H1 (cell line): ENCODE measurements at regions not wholly inside any gene's neighbourhood (a gene's known extent, or its start where the extent isn't known, plus 50 kb on each side); places are given as distances from the start of the nearest gene placed in this dataset.

Experiments
- CTCF ChIA-PET: fragments of 300-600 bp; sonication (Branson Sonifier 250); formaldehyde crosslinking; loops from one replicate; lab custom pipeline; 2021; ENCODE audit not compliant: partially characterized antibody; lab: Charles Lee
- POLR2A ChIA-PET: fragments of 300-600 bp; sonication (Branson Sonifier 250); formaldehyde crosslinking; loops from one replicate; lab custom pipeline; 2021; ENCODE audit warnings: inconsistent platforms; ENCODE audit not compliant: partially characterized antibody; lab: Charles Lee
- DNase-seq, 2 experiments: peaks; one replicate each; pipeline versions ENCODE4 v3.0.0 to v3.0.0-alpha.2; 2010 to 2022; ENCODE audit warnings: low spot score in 2 of 2, low read depth in 1 of 2, mixed read lengths in 1 of 2
- FAIRE-seq: peaks from 2 replicates; lab custom pipeline; 2011; peaks lifted over from hg19 to GRCh38; lab: Jason Lieb, UNC
- H2AFZ ChIP-seq: 2 replicates; pipeline ENCODE4 v1.8.1; 2012; ENCODE audit warnings: low read length, inconsistent platforms
- H2AK5ac ChIP-seq: 2 replicates; pipeline ENCODE4 v1.6.1; 2013; ENCODE audit warnings: low read depth, low read length
- H2BK120ac ChIP-seq: replicated peaks from 2 replicates; pipeline ENCODE3; 2013; ENCODE audit warnings: low read depth, low read length, inconsistent platforms
- H2BK12ac ChIP-seq: 2 replicates; pipeline ENCODE4 v1.6.1; 2013; ENCODE audit warnings: low read depth, low read length
- H2BK15ac ChIP-seq: 2 replicates; pipeline ENCODE4 v1.6.1; 2013; ENCODE audit warnings: low read length
- H2BK20ac ChIP-seq: 2 replicates; pipeline ENCODE4 v1.6.1; 2013; ENCODE audit warnings: low read length
- H2BK5ac ChIP-seq: 2 replicates; pipeline ENCODE4 v1.6.1; 2013; ENCODE audit warnings: low read depth, low read length
- H3K14ac ChIP-seq: 2 replicates; pipeline ENCODE4 v1.6.1; 2013; ENCODE audit warnings: inconsistent platforms; ENCODE audit not compliant: insufficient read length
- H3K18ac ChIP-seq: 2 replicates; pipeline ENCODE4 v1.6.1; 2013; ENCODE audit warnings: low read length; ENCODE audit errors: extremely low read depth
- H3K23ac ChIP-seq: 2 replicates; pipeline ENCODE4 v1.6.1; 2013; ENCODE audit warnings: inconsistent platforms; ENCODE audit not compliant: insufficient read length
- H3K23me2 ChIP-seq: 2 replicates; pipeline ENCODE4 v1.6.1; 2013; ENCODE audit warnings: low read depth, low read length
- H3K27ac ChIP-seq: 2 replicates; pipeline ENCODE4 v1.6.1; 2011; ENCODE audit warnings: low read depth, low read length, inconsistent platforms
- H3K27me3 ChIP-seq, 4 experiments: replicated peaks in 1 of 4; 1 replicate in 1 of 4; 2 replicates in 3 of 4; pipeline versions ENCODE4 v1.6.1 to v1.8.1; 2011 to 2013; ENCODE audit warnings: low read length in 3 of 4, mild to moderate bottlenecking in 3 of 4, inconsistent platforms in 2 of 4, mixed read lengths in 2 of 4, moderate library complexity in 1 of 4; ENCODE audit not compliant: control insufficient read depth in 3 of 4, insufficient read depth in 3 of 4; ENCODE audit errors: extremely low read depth in 1 of 4
- H3K36me3 ChIP-seq, 4 experiments: 2 replicates each; pipeline versions ENCODE4 v1.6.1 to v1.8.1; 2011 to 2013; ENCODE audit warnings: mild to moderate bottlenecking in 4 of 4, low read length in 3 of 4, moderate library complexity in 2 of 4, control low read depth in 1 of 4, inconsistent platforms in 1 of 4; ENCODE audit not compliant: insufficient read depth in 4 of 4, control insufficient read depth in 2 of 4
- H3K4ac ChIP-seq: replicated peaks from 2 replicates; pipeline ENCODE3; 2013; ENCODE audit warnings: low read length, low read depth, mixed read lengths, inconsistent platforms; ENCODE audit not compliant: insufficient read length
- H3K4me1 ChIP-seq, 4 experiments: replicated peaks in 1 of 4; 1 replicate in 1 of 4; 2 replicates in 3 of 4; pipeline versions ENCODE4 v1.6.1 to v1.8.1; 2011 to 2013; ENCODE audit warnings: low read length in 3 of 4, inconsistent platforms in 2 of 4, mixed read lengths in 1 of 4; ENCODE audit not compliant: insufficient read depth in 4 of 4, control insufficient read depth in 3 of 4
- H3K4me2 ChIP-seq, 2 experiments: 2 replicates each; pipeline versions ENCODE4 v1.6.1 to v1.8.1; 2011 to 2013; ENCODE audit warnings: low read depth in 2 of 2, low read length in 2 of 2, control low read depth in 1 of 2, inconsistent platforms in 1 of 2, mild to moderate bottlenecking in 1 of 2; ENCODE audit not compliant: insufficient read depth in 1 of 2
- H3K4me3 ChIP-seq, 4 experiments: fragments of 200-600, 300-600 bp in 1 of 4; sonication (generic), shearing (Covaris generic), sonication (Bioruptor Twin) in 1 of 4; 2 replicates each; pipeline versions ENCODE4 v1.5.1 to v1.8.1; 2011 to 2016; ENCODE audit warnings: low read length in 4 of 4, low read depth in 3 of 4, control low read depth in 2 of 4, inconsistent platforms in 2 of 4, mild to moderate bottlenecking in 2 of 4, mixed read lengths in 1 of 4, moderate library complexity in 1 of 4; ENCODE audit not compliant: insufficient read depth in 2 of 4; ENCODE audit errors: extremely low read depth in 1 of 4
- H3K56ac ChIP-seq: replicated peaks from 2 replicates; pipeline ENCODE3; 2013; ENCODE audit warnings: low read depth, mild to moderate bottlenecking, mixed read lengths, low read length, inconsistent platforms; ENCODE audit not compliant: insufficient read length
- H3K79me1 ChIP-seq: 2 replicates; pipeline ENCODE4 v1.6.1; 2013; ENCODE audit warnings: low read depth, low read length, control low read depth
- H3K79me2 ChIP-seq, 2 experiments: 2 replicates each; pipeline versions ENCODE4 v1.6.1 to v1.8.1; 2012 to 2013; ENCODE audit warnings: low read length in 2 of 2, mild to moderate bottlenecking in 2 of 2, inconsistent platforms in 1 of 2; ENCODE audit not compliant: insufficient read depth in 2 of 2, control insufficient read depth in 1 of 2
- H3K9ac ChIP-seq, 4 experiments: replicated peaks in 1 of 4; 1 replicate in 1 of 4; 2 replicates in 3 of 4; pipeline versions ENCODE4 v1.6.1 to v1.8.1; 2011 to 2013; ENCODE audit warnings: low read depth in 3 of 4, low read length in 3 of 4, control low read depth in 2 of 4, mild to moderate bottlenecking in 2 of 4, moderate library complexity in 2 of 4, inconsistent platforms in 1 of 4; ENCODE audit errors: extremely low read depth in 1 of 4
- H3K9me3 ChIP-seq, 2 experiments: 2 replicates each; pipeline versions ENCODE4 v1.6.1 to v1.8.1; 2012 to 2013; ENCODE audit warnings: mild to moderate bottlenecking in 2 of 2, moderate library complexity in 2 of 2, control low read depth in 1 of 2, inconsistent platforms in 1 of 2, low read depth in 1 of 2, low read length in 1 of 2, mixed read lengths in 1 of 2; ENCODE audit not compliant: insufficient read depth in 2 of 2
- H4K20me1 ChIP-seq, 2 experiments: replicated peaks in 1 of 2; 2 replicates each; pipeline versions ENCODE3 to v1.8.1; 2011 to 2013; ENCODE audit warnings: inconsistent platforms in 2 of 2, low read length in 2 of 2, mild to moderate bottlenecking in 1 of 2; ENCODE audit not compliant: insufficient read depth in 2 of 2, control insufficient read depth in 1 of 2
- H4K5ac ChIP-seq: 2 replicates; pipeline ENCODE4 v1.6.1; 2013; ENCODE audit warnings: low read length, low read depth, mixed read lengths, inconsistent platforms; ENCODE audit not compliant: insufficient read length
- H4K8ac ChIP-seq: 2 replicates; pipeline ENCODE4 v1.8.0; 2013; ENCODE audit warnings: mild to moderate bottlenecking, moderate library complexity, low read length, inconsistent platforms; ENCODE audit not compliant: insufficient read depth; ENCODE audit errors: extremely low read depth
- H4K91ac ChIP-seq: replicated peaks from 2 replicates; pipeline ENCODE3; 2013; ENCODE audit warnings: low read length, mixed read lengths, inconsistent platforms; ENCODE audit not compliant: insufficient read length
- ATF2 ChIP-seq: IDR thresholded peaks from 2 replicates; pipeline ENCODE4 v1.6.1; 2012; ENCODE audit warnings: low read length, inconsistent platforms
- BACH1 ChIP-seq: IDR thresholded peaks from 2 replicates; pipeline ENCODE4 v1.6.1; 2012; ENCODE audit warnings: low read length, improper control_type of control experiment
- CTCF ChIP-seq, 3 experiments: IDR thresholded peaks; 1 replicate in 2 of 3; 2 replicates in 1 of 3; pipeline versions ENCODE4 v1.5.1 to v1.6.1; 2011; ENCODE audit warnings: low read length in 3 of 3, mild to moderate bottlenecking in 3 of 3, inconsistent platforms in 2 of 3, low read depth in 1 of 3, moderate library complexity in 1 of 3; ENCODE audit not compliant: insufficient read depth in 1 of 3; ENCODE audit errors: control extremely low read depth in 1 of 3
- RNF2 ChIP-seq: fragments of 200-900, 300-1000 bp; sonication (generic); IDR thresholded peaks from 2 replicates; pipeline ENCODE4 v1.7.1; 2016; ENCODE audit warnings: borderline replicate concordance, low read depth, mild to moderate bottlenecking, antibody characterized with exemption, low read length; ENCODE audit not compliant: poor library complexity, severe bottlenecking; ENCODE audit errors: missing control alignments
- RXRA ChIP-seq: IDR thresholded peaks from 2 replicates; pipeline ENCODE4 v1.6.1; 2011; ENCODE audit warnings: low read depth, mild to moderate bottlenecking, low read length, moderate library complexity; ENCODE audit not compliant: insufficient read depth
- SP4 ChIP-seq: IDR thresholded peaks from 2 replicates; pipeline ENCODE4 v1.6.1; 2012; ENCODE audit warnings: low read length, inconsistent platforms
- TEAD4 ChIP-seq: IDR thresholded peaks from 2 replicates; pipeline ENCODE4 v1.6.1; 2012; ENCODE audit warnings: low read depth, low read length, inconsistent platforms, mixed read lengths
- WGBS, 2 experiments: shearing (Covaris generic) in 1 of 2; methylation state at CpG; one replicate each; pipeline versions ENCODE4 v1.1.6 to v1.1.7; 2013 to 2015; ENCODE audit warnings: low lambda C conversion rate in 2 of 2, mixed read lengths in 2 of 2, inconsistent platforms in 1 of 2, low coverage in 1 of 2, missing lambda C conversion rate in 1 of 2; ENCODE audit not compliant: insufficient replicate concordance in 2 of 2, insufficient coverage in 1 of 2, insufficient read length in 1 of 2; ENCODE audit errors: extremely low coverage in 1 of 2, missing lambda C conversion rate in 1 of 2; 5-methylcytosine and 5-hydroxymethylcytosine counted together

- DNase-seq (no peak), FAIRE-seq (no peak)
- Histone ChIP-seq H3K9me3 (no peaks in the 10 kb centered on the region), H2AK5ac (no peak overlapping the region), H2AFZ (0 out of 2 replicates have a peak overlapping the region, but pooled peaks have one; percentile 5), H3K79me2 (no peaks in the 10 kb centered on the region), H3K79me1 (no peaks in the 10 kb centered on the region), H2BK5ac (peak overlapping the region; percentile 2; the same call in 1 of the 2 replicates), H3K27me3 (no peaks in the 10 kb centered on the region), H3K23me2 (peaks cover 1% of the 10 kb centered on the region; the same call in 1 of the 2 replicates), H4K8ac (no peak overlapping the region), H2BK15ac (0 out of 2 replicates have a peak overlapping the region, but pooled peaks have one; percentile 34), H4K5ac (no peak overlapping the region), H3K23ac (no peak overlapping the region), H3K4me2 (peak overlapping the region in 1 of 2 experiments; percentile 4; a peak in 1 of 4 replicates), H2BK20ac (peak overlapping the region; percentile 23; the same call in 1 of the 2 replicates), H3K36me3 (no peaks in the 10 kb centered on the region), H3K4me1 (peaks cover 2 to 28% (median 9%) of the 10 kb centered on the region in 4 experiments; a peak in 5 of 7 replicates), H4K20me1 (no peaks in the 10 kb centered on the region), H3K9ac (no peak overlapping the region; a peak in 1 of 7 replicates), H3K14ac (no peak overlapping the region), H2BK120ac (no peak overlapping the region), H3K4me3 (no peak overlapping the region), H4K91ac (no peak overlapping the region), H3K27ac (no peak overlapping the region), H3K56ac (no peak overlapping the region), H3K18ac (no peak overlapping the region), H2BK12ac (peak overlapping the region; percentile 40; the same call in 1 of the 2 replicates), H3K4ac (no peak overlapping the region)
- WGBS, 2 experiments: 65% methylated on average over 5 of the region's 6 CpGs; no CpG with 5 or more reads in 1 of the 2 experiments
- POLR2A ChIA-PET: interaction anchor here (1.6 kb wide), 1 partner anchor 16 kb away, joined by 3 read pairs; no protein-coding TSS in a partner anchor
- CTCF ChIA-PET: interaction anchor here (1.0 to 1.2 kb wide), 2 partner anchors 14 to 36 kb away, joined by 3 to 4 read pairs; no protein-coding TSS in a partner anchor
- no peak for TF ChIP-seq TEAD4
- no peak for TF ChIP-seq ATF2
- TF ChIP-seq CTCF (IDR thresholded peaks at IDR 0.05; ENCODE audit: control extremely low read depth in 1 of 3, insufficient read depth in 1 of 3, low read depth in 1 of 3, low read length in 3 of 3): no peak
- TF ChIP-seq SP4: no peak
- no peak for TF ChIP-seq RNF2
- TF ChIP-seq BACH1: no peak
- no peak for TF ChIP-seq RXRA
These were observed 150.4 kb downstream of the OMA1 start for GRCh38 chr1:58396150-58396549.
